GM12873 (cell line): ENCODE measurements at regions not wholly inside any gene's neighbourhood (a gene's known extent, or its start where the extent isn't known, plus 50 kb on each side); places are given as distances from the start of the nearest gene placed in this dataset.

Source experiments
- TF ChIP-seq, protein P1 (sequence below): IDR thresholded peaks from 2 replicates; pipeline ENCODE4 v1.5.1; 2012; ENCODE audit warnings: low read depth, mild to moderate bottlenecking, moderate library complexity, low read length, control low read depth; ENCODE audit not compliant: insufficient read depth; ENCODE audit errors: missing control alignments

DNA sequence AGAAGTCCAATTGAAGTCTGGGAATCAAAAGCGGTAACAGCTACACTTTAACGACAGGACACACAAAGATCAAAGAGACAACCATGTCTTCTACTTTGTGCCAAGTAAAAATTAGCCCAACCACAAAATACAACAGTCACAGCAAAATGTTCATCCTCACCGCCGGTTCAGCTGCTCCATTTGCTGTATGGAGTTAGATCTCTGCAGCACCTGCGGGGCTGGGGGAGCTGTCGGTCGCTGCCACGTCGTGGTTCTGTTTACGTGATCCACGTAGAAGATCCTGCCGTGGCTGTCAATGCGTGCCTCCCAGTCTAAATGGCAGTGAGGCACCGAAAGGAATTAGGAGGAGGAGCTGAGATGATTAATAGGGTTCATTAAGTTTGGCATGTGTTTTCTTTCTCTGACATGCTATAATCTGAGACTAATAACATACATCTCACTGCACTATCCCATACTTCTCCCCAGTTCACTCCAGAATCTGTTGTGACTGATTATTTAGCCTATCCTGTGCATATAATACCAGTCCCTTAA, 136.5 kb upstream of the STK17B start:
- TF ChIP-seq, protein P1, sequence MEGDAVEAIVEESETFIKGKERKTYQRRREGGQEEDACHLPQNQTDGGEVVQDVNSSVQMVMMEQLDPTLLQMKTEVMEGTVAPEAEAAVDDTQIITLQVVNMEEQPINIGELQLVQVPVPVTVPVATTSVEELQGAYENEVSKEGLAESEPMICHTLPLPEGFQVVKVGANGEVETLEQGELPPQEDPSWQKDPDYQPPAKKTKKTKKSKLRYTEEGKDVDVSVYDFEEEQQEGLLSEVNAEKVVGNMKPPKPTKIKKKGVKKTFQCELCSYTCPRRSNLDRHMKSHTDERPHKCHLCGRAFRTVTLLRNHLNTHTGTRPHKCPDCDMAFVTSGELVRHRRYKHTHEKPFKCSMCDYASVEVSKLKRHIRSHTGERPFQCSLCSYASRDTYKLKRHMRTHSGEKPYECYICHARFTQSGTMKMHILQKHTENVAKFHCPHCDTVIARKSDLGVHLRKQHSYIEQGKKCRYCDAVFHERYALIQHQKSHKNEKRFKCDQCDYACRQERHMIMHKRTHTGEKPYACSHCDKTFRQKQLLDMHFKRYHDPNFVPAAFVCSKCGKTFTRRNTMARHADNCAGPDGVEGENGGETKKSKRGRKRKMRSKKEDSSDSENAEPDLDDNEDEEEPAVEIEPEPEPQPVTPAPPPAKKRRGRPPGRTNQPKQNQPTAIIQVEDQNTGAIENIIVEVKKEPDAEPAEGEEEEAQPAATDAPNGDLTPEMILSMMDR: no peak

DNA sequence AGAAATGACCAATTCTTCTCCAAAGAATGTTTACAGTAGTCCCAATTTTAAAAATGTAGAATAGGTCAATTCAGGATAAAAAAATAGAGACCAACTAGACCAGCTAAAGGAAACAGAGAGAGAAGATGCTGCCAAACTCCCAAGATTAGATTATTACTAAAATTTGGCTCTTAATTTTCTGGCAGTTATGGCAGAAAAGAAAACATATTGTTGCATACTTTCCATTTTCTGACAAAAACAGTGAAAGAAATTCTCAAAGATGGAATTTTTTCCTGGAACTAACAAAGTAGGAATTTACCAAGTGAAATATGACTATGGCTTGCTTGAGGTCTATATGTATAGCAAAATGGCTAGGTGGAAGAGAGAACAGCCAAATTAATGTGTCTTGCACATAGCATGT, 138.3 kb upstream of the STK17B start:
- TF ChIP-seq, protein P1: no peak

DNA sequence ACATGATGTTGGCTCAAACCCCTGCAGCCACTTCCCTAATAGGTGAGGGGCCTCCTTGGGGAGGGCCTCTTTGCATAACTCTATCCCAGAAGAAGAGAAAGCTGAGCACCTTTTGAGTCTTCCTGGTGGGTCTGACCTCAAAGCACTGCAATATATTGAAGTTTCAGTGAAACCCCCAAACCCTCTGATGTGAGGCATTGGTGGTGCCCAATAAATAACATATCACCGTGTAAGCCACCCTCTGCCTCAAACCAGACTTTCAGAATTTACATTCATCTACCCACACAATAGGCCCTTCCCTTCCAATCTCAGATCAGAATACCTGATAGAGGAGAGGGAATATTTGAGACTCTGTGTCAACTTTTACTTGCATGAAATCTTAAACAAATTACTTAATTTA, 142.8 kb upstream of the STK17B start:
- TF ChIP-seq, protein P1: no peak

DNA sequence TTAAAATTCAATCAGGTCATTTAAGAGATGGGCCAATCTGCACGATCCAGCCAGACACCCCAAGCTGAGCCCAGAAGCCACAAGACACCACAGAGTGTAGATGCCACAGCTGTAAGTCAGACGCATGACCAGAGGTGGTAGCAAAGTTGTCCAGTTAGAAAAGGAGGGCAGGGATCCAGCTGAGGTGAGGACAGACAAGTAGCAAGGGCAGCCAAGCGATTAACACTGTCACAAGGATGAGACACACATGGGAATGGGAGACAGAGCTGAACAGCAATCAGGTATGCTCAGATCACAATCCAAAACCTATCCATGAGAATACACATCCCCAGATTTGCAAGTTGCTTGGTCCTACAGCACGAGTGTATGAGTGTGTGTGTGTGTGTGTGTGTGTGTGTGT, 143.4 kb upstream of the STK17B start:
- TF ChIP-seq, protein P1: no peak

DNA sequence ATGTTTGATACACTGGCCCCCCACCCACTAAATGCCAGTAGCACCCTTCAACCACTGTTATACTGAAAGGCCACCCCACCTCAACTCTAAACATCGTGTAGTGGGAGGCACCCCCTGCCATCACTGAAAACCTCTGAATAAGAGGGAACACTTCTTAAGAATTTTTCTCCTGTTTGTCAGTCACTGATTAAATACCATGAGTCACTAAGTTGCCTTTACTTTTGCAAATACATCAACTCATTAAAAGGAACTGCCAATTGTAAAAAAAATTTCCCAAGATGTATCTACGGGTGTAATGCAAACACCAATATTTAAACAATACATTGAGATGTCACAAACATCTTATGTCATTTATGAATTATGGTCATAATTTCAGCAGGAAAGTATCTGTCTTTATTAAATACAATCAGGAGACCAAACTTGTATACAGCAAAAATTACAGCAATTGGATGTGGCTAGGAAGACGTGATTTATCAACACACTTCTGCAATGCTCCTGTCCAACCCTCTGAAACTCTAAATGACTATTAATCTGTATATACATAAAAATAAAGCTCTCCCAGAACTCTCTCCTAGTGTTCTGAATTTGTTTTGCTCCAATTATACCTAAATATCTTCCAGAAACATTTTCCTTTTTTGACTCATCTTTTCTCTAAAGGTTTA, 144.1 kb upstream of the STK17B start:
- TF ChIP-seq, protein P1: no peak

DNA sequence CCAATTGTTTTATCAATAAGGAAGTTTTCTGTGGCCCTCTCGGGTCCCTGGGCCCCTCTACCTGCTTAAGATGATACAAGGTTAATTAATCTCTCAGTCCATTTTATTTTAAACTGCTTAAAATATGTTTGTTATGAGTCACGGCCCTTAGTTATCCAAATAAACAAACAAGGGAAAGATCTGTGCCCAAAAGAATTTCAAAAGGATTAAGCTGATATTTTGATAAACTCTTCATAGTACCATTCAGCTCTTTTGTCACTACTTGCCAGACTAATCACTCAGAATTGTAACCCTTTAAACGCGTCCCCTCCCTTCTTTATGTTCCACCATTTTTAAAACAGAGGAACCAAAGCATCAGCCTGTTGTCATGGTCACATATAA, 144.7 kb upstream of the STK17B start:
- TF ChIP-seq, protein P1: no peak

DNA sequence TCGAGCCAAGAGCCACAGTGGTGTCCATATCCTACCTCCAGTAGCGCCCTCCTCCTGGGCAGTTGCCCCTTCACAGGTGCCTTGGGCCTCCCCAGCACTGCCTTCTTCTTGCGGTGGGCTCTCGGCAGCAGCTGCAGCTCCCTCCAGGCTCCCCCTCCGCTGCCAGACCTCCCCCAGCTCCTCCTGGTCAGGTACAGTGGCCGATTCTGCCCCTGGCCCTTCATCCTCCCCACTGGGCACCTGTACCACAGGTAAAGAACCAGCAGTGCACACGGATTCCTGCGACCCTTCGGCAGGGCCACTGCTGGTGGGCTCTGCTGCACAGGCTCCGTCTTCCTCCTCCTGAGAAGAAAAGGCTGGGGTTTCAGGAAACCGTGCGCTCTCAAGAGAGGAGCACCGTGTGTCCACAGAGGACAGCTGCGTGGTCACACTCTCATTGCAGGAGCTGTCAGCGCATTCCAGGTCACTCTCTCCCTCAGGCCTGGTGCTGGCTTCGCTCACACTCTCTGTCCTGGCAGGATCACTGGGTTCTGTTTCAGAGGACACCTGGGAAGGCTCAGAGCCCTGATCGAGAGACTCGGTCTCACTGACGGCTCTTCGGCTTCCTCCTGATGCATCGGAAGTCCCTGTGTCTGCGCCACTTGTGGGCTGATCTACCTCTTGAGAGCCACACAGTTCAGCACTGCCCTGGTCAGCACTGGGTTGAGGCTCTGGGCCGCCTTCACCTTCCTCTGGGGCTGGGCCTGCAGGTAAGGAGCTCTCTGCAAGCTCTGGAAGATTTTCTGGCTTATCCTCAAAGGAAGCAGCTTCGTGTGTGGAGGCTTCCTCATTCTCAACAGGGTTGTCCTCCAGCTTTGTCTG, 147.4 kb upstream of the STK17B start:
- TF ChIP-seq, protein P1: no peak
